ENCODE measurements at regions not wholly inside any gene's neighbourhood (a gene's known extent, or its start where the extent isn't known, plus 50 kb on each side); places are given as distances from the start of the nearest gene placed in this dataset.

DNA sequence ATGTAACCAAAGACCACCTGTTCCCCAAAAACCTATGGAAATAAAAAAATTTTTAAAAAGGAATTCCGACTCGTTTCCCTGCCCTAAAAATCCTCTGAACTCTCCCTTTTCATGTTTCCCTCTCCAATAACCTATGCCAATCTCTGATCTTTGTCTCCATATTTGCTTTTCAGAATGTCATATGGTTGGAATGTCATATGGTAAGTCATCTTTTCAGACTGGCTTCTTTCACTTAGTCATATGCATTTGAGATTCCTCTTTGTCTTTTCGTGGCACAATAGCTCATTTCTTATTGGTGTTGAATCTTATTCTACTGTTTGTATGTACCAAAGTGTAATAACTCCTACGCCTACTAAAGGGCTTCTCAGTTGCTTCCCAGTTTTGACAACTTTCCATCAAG is 117.5 kb downstream of the BACH1 start (continued):
- TF ChIP-seq, protein P1, sequence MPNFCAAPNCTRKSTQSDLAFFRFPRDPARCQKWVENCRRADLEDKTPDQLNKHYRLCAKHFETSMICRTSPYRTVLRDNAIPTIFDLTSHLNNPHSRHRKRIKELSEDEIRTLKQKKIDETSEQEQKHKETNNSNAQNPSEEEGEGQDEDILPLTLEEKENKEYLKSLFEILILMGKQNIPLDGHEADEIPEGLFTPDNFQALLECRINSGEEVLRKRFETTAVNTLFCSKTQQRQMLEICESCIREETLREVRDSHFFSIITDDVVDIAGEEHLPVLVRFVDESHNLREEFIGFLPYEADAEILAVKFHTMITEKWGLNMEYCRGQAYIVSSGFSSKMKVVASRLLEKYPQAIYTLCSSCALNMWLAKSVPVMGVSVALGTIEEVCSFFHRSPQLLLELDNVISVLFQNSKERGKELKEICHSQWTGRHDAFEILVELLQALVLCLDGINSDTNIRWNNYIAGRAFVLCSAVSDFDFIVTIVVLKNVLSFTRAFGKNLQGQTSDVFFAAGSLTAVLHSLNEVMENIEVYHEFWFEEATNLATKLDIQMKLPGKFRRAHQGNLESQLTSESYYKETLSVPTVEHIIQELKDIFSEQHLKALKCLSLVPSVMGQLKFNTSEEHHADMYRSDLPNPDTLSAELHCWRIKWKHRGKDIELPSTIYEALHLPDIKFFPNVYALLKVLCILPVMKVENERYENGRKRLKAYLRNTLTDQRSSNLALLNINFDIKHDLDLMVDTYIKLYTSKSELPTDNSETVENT (CRISPR knock-in tag; IDR thresholded peaks at IDR 0.05): no peak
- no peak for TF ChIP-seq THRAP3 (IDR thresholded peaks at IDR 0.05; ENCODE audit: borderline replicate concordance)

DNA sequence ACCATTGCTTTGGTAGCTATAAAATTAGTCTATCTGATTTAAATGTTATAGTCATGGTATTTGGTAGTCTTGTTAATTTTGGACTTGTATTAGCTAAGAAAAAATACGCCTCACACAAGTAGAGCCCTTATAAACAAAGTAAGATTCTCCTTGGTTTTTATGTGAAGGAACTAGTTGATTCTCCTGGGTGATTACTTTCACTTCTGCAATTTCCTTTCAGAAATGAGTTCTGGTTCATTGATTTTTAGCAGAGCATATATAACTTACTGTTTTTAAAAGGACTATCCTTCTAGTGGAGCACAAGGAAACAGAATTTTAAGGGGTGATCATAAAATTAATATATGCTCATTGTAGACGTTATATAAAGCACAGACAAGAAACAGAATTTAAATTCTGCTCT is 120.1 kb downstream of the BACH1 start:
- no peaks in the 10 kb centered on the region for H3K9me3 ChIP-seq (replicated peaks; ENCODE audit: control insufficient read depth, insufficient read depth, low read depth, low read length)
- H4K20me1 ChIP-seq (replicated peaks; ENCODE audit: control insufficient read depth, insufficient read depth, low read length): no peaks in the 10 kb centered on the region
- CTCF ChIA-PET (ENCODE audit: low intra/inter-chr PET ratio): no interaction called here
- H3K36me3 ChIP-seq (ENCODE audit: control insufficient read depth, insufficient read depth, low read length): no peaks in the 10 kb centered on the region
- no peak overlapping the region for H3K4me3 ChIP-seq
- in situ Hi-C loops (cut with MboI): no loop called here
- POLR2A ChIA-PET: no interaction called here
- intact Hi-C loops (cut with micrococcal nuclease): no loop called here
- FAIRE-seq (no peak), ATAC-seq (no peak), DNase-seq (ENCODE audit: extremely low read depth in 1 of 4, low spot score in 3 of 4) (no peak)
- no peak overlapping the region for H3K4me2 ChIP-seq (ENCODE audit: insufficient read depth, low read length)
- TF ChIP-seq ETV1 (tag; conservative IDR thresholded peaks at IDR 0.05; ENCODE audit: low read depth) (no peak), POLR2H (tag; IDR thresholded peaks at IDR 0.05; ENCODE audit: low read depth) (no peak), PHF8 (IDR thresholded peaks at IDR 0.05; ENCODE audit: borderline replicate concordance, low read length) (no peak), ZNF444 (CRISPR knock-in tag; IDR thresholded peaks at IDR 0.05) (no peak), EGR1 (conservative IDR thresholded peaks at IDR 0.05) (no peak), XRCC5 (IDR thresholded peaks at IDR 0.05; ENCODE audit: low read depth, low read length) (no peak)
- TF ChIP-seq, protein P2, sequence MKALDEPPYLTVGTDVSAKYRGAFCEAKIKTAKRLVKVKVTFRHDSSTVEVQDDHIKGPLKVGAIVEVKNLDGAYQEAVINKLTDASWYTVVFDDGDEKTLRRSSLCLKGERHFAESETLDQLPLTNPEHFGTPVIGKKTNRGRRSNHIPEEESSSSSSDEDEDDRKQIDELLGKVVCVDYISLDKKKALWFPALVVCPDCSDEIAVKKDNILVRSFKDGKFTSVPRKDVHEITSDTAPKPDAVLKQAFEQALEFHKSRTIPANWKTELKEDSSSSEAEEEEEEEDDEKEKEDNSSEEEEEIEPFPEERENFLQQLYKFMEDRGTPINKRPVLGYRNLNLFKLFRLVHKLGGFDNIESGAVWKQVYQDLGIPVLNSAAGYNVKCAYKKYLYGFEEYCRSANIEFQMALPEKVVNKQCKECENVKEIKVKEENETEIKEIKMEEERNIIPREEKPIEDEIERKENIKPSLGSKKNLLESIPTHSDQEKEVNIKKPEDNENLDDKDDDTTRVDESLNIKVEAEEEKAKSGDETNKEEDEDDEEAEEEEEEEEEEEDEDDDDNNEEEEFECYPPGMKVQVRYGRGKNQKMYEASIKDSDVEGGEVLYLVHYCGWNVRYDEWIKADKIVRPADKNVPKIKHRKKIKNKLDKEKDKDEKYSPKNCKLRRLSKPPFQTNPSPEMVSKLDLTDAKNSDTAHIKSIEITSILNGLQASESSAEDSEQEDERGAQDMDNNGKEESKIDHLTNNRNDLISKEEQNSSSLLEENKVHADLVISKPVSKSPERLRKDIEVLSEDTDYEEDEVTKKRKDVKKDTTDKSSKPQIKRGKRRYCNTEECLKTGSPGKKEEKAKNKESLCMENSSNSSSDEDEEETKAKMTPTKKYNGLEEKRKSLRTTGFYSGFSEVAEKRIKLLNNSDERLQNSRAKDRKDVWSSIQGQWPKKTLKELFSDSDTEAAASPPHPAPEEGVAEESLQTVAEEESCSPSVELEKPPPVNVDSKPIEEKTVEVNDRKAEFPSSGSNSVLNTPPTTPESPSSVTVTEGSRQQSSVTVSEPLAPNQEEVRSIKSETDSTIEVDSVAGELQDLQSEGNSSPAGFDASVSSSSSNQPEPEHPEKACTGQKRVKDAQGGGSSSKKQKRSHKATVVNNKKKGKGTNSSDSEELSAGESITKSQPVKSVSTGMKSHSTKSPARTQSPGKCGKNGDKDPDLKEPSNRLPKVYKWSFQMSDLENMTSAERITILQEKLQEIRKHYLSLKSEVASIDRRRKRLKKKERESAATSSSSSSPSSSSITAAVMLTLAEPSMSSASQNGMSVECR (CRISPR knock-in tag; IDR thresholded peaks at IDR 0.05): no peak
- H3K27ac ChIP-seq (ENCODE audit: extremely low read depth, low read depth, low read length): no peak overlapping the region
- no peaks in the 10 kb centered on the region for H3K79me2 ChIP-seq (ENCODE audit: control insufficient read depth, insufficient read depth, low read length)
- no peaks in the 10 kb centered on the region for H3K27me3 ChIP-seq (ENCODE audit: control insufficient read depth in 2 of 2, insufficient read depth in 2 of 2, low read length in 2 of 2)
- no peaks in the 10 kb centered on the region for H3K9me1 ChIP-seq (ENCODE audit: control insufficient read depth, insufficient read depth, low read length)
- WGBS (ENCODE audit: insufficient coverage, low coverage, missing lambda C conversion rate): 44% methylated on average over 2 of the region's 2 CpGs
- H3K4me1 ChIP-seq (replicated peaks in 1 of 2; ENCODE audit: control insufficient read depth in 2 of 2, insufficient read depth in 2 of 2, low read length in 2 of 2): no peaks in the 10 kb centered on the region
- BruUV-seq (replicated peaks): no TSS peak
- no peak overlapping the region for H3K9ac ChIP-seq (ENCODE audit: insufficient read depth in 1 of 2, low read depth in 2 of 2, low read length in 2 of 2)
- no peak overlapping the region for H2AFZ ChIP-seq (ENCODE audit: low read depth, low read length)
